HL-60 (cell line): ENCODE measurements at regions not wholly inside any gene's neighbourhood (a gene's known extent, or its start where the extent isn't known, plus 50 kb on each side); places are given as distances from the start of the nearest gene placed in this dataset.

ENCODE experiments used
- CTCF ChIP-seq: IDR thresholded peaks from one replicate; pipeline ENCODE4 v1.5.1; 2011; ENCODE audit warnings: low read length, control low read depth, inconsistent platforms; ENCODE audit not compliant: insufficient read depth
- GABPA ChIP-seq: IDR thresholded peaks from 2 replicates; pipeline ENCODE4 v1.6.1; 2012; ENCODE audit warnings: low read depth
- REST ChIP-seq: IDR thresholded peaks from 2 replicates; pipeline ENCODE4 v1.6.1; 2012; ENCODE audit warnings: low read depth; ENCODE audit not compliant: insufficient replicate concordance
- SPI1 ChIP-seq: IDR thresholded peaks from 2 replicates; pipeline ENCODE4 v1.6.1; 2012; ENCODE audit warnings: low read depth, mild to moderate bottlenecking, borderline replicate concordance

- no peak for TF ChIP-seq GABPA
- TF ChIP-seq CTCF: no peak
- no peak for TF ChIP-seq REST
- no peak for TF ChIP-seq SPI1
These were observed 642.3 kb downstream of the AJAP1 start for GRCh38 chr1:5296557-5297179.
